Stimulated activated CD8-positive, alpha-beta memory T cell treated with anti-CD3 and anti-CD28 coated beads, Interleukin-4, amount 100 ng/mL, for 48 hours (primary cell): ENCODE measurements at regions not wholly inside any gene's neighbourhood (a gene's known extent, or its start where the extent isn't known, plus 50 kb on each side); places are given as distances from the start of the nearest gene placed in this dataset.

Source experiments
- DNase-seq: peaks from one replicate; pipeline ENCODE4 v3.0.0-alpha.2; 2020

DNA sequence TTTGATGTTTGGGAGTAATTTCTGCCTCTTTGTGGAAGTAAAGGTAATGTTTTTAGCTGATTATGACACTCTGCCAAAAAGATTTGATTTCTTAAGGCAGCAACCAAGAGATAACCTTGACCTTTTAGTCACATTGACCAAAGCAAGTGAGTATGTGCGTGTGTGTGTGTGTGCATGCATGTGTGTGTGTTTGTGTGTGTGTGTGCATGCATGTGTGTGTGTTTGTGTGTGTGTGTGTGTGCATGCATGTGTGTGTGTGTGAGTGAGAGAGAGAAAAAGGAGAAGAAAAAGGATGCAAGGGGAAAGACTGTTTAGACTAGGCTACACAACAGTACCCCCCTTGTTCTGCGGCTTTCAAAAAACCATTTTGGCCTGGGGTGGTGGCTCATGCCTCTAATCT, 88.1 kb upstream of the NPVF start:
- DNase-seq: no peak

DNA sequence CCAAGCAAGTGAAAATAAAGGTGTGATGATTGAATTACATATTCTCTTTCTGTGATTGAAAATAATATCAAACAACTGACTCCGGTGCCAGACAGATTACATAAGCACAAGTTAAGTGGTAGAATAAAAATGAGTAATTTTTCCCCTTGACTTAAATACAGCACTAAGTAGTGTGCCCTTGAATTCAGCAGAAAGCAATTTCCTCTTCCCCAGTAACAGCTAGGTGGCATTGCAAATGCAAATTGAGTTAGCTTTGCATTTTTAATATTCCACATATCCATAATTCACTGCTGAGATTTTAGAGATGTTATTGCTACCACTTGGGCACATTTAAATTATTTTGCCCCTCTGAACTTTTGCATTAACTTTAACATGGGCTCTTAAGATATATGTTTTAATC, 89.8 kb upstream of the NPVF start:
- no peak for DNase-seq

DNA sequence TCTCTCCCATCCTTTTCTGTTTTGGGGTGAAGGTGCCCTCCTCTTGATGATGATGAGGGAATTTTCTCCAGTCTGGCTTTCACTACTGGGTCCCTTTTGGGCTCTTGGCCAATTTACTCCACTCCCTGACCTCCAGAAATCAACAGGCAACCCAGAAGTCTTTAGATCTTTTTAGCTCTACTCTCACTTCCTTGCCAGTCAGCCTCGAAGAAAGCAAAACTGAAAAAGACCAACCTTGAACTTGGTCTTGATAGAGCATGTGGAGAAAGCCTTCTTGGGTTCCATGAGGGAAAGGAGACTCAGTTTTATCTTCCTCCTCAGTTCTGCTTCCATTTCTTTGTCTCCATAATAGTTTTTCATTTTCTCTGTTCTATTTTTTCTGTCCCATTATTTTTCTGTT, 91.4 kb upstream of the NPVF start:
- no peak for DNase-seq

- no peak for DNase-seq
Measured at GRCh38 chr7:25320791-25321190, 92.5 kb upstream of the NPVF start.

DNA sequence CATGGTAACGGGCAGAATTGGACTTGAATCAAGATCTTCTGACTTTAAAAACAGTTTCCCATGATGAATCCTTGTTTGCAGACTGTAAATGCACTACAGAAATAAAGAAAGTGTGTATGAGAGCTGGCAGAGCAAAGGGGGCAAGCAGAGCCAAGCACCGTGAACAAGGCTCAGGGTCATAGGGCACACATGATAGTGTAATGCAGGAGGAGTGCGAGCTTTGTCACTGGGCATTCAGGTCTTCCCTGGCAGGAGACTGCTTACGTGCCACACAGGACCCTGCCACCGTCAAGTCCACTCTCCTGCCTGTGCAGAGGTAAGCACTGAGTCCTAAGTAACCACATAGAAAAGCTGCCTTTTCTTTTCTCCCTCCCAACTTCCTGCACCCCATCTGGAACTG, 93.1 kb upstream of the NPVF start:
- DNase-seq: no peak

GRCh38 chr7:25322473-25322872, 94.2 kb upstream of the NPVF start:
- DNase-seq: no peak

DNA sequence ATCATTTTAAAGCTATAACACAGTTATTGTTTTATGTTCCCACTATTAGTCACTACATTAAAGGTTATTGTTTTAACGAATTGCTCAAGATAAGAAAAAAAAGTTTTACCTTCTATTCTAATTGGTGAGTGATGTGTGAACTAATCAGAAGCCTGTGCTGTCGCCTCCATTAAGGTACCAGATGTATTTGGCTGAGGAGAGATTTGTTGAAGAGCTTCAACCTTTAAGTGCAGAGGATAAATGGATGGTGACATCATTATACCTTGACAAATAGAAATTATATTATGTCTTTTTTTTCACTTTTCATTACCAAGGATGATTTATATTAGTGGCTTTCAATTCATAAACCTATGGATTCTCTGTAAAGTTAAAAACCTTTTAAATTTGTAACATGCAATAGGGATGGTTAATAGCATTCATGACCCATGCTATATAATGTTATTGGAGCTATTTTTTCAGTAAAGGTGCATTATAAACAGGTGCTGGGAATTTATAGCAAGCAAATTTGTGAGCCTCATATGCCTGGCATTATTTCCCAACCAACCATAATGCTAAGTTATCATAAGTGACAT, 97.0 kb upstream of the NPVF start:
- no peak for DNase-seq

- no peak for DNase-seq
Measured at GRCh38 chr7:25326501-25327156, 98.3 kb upstream of the NPVF start.

GRCh38 chr7:25329815-25330214, 101.5 kb upstream of the NPVF start:
- no peak for DNase-seq

DNA sequence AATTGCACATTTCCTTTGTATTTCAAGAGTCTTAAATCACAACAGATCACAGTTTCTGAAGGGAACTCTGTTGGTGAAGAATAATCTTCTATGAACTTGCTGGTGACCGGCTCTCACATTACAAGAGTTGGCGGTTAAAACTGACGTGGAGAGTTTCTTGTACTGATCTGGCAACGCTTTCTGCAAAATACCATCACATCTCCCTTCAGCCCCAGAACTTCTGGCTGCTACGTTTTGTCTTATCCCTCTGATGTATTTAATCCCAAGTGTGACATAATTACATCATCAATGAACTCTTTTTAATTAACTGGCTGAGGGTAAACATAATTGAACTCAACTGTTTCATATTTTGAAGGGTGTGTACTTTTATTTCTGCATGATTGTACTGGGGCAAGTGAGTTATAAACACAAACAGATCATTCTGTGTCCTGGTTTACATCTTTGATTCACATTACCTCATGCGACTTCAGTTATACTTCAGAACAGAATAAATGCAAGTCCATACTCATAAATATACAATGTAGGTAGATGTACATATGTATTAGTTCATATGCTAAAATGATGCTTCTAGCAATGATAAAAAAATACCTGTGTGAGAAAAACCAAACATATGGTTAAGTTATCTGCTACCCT, 105.1 kb upstream of the NPVF start:
- no peak for DNase-seq

DNA sequence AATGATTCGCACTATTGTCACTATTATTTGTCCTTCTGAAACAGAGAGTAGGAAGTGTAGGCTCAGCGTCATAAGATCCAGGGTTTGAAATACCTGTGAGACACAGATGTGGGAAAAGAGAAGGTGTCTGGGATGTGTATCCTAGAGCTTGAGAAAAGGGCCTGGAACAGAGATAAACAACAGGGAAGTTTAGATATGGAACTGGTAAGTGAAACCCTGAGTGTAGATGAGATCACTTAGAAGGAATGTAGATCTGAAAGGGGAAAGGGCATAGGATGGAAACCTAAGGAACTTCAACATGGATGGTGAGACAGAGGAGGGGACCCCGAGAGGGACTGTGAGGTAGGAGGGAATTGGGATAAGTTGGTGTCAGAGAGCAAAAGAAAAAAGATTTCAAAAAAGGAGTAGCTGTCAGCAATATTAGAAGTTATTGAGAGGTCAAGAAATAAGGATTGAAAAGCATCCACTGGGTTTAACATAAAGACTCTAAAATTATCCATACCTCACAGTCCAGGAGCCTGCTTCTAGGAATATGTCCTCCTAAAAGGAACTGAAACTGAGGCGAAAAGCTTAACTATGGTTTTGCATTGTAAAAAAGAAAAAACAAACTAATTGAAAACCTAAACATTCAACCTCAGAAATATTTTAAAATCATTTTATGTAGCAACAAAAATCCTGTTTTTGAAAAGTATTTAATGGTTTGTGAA, 119.2 kb upstream of the NPVF start:
- DNase-seq: no peak

- DNase-seq: no peak
Measured at GRCh38 chr7:25348104-25348503, 119.8 kb upstream of the NPVF start.

DNA sequence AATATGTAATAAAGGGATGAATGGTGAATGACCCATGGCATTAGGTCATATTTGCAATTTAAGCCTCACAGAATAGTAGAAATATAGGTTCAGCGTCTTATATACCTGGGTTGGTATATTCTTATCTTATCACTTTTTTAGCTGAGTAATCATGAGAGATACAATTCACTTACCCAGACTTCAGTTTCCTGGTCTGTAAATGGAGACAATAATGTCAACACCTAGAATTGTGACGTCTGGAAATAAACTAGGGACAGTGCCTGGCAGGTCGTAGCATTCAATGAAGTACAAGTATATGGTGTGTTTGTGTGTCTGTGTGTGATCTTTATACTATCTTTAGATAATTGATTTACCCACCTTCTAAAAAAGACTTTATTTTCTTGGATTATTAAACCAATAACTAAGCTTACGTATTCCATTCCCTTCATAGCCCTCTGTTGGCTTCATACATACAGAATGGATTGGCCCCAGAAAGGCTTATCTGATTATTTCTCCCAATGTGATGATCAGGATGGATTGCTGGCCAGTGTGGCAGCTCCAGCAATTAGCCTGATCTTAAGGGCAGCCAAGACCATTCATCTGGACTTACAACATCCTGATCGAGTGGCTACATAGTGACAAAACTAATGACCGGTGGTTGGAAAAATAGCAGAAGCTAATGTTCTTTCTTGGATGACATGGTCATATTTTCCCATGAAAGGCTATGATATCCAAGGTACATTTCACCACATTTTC, 121.2 kb upstream of the NPVF start:
- DNase-seq: no peak

- DNase-seq: no peak
Measured at GRCh38 chr7:25350041-25350440, 121.8 kb upstream of the NPVF start.

- DNase-seq: no peak
Measured at GRCh38 chr7:25351761-25352160, 123.5 kb upstream of the NPVF start.

- no peak for DNase-seq
Measured at GRCh38 chr7:25353196-25353595, 124.9 kb upstream of the NPVF start.

DNA sequence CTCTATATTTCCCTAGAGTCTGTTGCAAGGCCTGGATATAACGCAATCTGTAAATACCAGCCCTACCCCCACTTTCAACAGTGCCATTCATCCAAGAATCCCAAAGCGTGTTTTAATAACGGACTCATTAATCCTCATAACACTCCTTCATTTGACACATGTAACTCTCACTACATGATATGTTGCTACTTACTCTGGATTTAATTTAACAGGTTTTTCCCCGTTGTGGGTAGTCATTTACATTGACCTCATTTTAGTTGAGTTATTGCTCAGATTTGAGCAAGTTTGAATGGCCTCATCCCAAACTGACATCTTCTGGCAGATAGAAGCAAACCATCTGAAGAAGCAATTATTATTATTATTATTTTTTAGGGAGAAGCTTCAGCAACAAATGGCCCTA, 125.4 kb upstream of the NPVF start:
- DNase-seq: no peak

GRCh38 chr7:25356534-25357151, 128.4 kb upstream of the NPVF start:
- DNase-seq: no peak

GRCh38 chr7:25358926-25359325, 130.6 kb upstream of the NPVF start:
- no peak for DNase-seq

DNA sequence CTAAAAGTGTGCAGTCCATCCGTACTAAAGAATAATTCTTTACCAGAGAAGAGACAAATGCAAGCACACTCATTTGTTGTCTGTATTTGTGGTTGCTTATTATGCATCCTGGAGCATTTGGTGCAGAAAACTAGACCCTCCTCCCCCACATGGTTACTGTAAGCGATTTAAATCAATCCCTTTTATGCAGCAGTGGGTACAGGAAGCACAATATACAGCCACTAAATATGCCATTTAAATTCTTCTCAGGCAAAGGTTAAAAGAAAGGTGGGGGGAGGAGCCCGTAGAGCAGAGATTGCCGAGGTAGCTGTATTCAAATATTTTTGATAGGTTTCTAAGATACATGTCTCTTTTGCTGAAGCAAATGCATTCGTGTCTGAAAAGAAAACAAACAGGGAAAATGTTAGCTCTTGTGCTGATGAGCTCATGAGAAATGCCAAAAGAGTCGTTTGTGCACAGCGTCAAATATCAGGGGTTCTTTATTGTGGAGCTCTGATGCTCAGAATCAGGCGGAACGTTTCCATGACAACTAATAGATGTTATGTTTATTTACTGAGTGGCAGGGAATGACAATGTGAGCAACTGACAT, 131.3 kb upstream of the NPVF start:
- no peak for DNase-seq

DNA sequence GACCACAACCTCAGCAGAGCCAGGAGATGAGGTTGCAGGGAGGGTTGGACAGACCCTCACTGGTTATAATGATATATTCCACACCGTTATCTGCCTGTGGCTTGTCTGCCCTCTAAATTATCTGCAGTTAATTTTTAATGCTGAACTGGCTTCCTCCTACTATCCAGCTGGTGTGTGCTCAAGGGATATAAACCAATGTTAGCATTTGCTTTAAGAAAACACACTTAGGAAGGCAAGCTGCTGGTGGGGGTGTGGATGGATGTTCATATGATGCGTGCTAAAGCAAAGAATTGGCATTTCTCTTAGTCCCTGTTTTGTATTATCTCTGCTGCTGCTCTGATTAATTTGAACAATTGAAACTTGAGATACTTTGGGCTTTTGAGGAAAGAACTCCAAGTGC, 132.2 kb upstream of the NPVF start:
- DNase-seq: no peak

GRCh38 chr7:25361387-25361786, 133.1 kb upstream of the NPVF start:
- no peak for DNase-seq

DNA sequence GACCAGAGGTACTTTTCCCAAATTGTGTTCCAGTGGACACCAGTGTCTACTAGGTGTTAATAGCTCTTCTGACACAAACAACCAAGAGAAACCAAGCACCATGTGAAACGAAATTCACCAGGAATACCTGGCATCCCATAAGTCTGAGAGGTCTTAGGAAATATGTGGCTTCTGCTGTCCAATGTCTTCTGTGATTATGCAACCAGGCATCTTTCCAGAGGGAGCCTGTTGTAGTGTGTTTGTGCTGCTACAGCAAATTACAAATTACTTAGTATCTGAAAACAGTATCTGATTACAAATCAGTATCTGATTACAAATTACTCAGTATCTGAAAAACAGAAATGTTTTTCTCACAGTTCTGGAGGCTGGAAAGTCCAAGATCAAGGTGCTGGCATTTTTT, 133.6 kb upstream of the NPVF start:
- no peak for DNase-seq
